GM04503 (cell line): ENCODE measurements at regions not wholly inside any gene's neighbourhood (a gene's known extent, or its start where the extent isn't known, plus 50 kb on each side); places are given as distances from the start of the nearest gene placed in this dataset.
A peak's percentile ranks its signal among the peaks of the same experiment; 100 is the strongest.

ENCODE experiments used
- DNase-seq: peaks from one replicate; pipeline ENCODE4 v3.0.0-alpha.2; 2012; ENCODE audit warnings: low read depth

DNA sequence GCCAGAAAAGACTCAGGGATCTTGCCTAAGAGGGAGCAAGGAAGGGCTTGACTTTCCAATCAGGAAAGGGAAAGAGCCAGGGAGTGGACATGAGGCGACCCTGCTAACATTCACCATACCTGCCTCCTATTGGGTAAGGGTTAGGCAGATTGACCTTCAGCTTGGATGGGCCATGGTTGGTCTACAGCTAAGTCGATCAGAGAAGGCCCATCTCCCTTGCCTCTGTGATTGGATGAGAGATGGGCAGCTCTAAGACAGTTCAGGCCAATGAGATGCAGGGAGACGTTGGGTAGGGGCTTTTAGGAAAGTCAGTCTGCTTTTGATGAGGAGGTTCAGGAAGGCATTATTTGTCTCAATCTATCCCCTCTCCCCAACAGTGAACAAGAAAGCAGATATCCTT is 135.0 kb upstream of the STC2 start:
- DNase-seq = no peak

GRCh38 chr5:173458828-173459609 is 130.8 kb upstream of the STC2 start:
- no peak for DNase-seq

- DNase-seq = no peak
Measured at GRCh38 chr5:173457482-173457881, 129.3 kb upstream of the STC2 start.

DNA sequence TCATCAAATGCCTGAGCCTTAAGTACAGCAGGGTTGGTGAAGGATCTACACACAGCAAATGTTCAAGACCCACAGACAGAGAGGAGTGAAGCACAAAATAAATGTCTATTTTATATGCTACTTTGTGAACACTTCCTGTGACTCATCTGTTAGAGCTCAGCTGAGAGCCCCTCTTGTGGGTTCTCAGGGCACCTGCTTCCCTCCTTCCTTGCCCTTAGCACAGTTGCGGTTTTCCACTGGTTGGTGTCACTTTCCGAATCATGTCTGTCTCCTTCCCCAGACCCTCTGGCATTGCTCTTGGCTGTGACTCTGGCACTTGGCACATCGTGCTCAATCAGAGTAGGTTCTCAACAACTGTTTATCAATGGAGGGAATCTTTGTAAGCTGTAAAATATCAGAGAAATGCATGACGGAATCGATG is 128.5 kb upstream of the STC2 start:
- DNase-seq = no peak

DNA sequence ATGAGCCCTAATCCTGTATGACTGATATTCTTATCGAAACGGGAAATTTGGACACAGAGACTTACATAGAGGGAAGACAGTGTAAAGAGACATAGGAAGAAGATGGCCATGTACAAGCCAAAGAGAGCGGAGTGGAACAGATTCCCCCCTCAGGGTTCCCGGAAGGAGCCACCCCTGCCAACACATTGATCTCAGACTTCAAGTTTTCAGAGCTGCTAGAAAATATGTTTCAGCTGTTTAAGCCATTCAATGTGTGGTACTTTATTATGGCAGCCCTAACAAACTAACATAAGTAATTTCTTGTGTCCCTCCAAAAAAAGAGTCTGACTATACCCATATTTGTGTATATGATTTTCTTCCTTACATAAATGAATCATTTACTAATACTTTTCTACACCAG is 128.0 kb upstream of the STC2 start:
- no peak for DNase-seq

DNA sequence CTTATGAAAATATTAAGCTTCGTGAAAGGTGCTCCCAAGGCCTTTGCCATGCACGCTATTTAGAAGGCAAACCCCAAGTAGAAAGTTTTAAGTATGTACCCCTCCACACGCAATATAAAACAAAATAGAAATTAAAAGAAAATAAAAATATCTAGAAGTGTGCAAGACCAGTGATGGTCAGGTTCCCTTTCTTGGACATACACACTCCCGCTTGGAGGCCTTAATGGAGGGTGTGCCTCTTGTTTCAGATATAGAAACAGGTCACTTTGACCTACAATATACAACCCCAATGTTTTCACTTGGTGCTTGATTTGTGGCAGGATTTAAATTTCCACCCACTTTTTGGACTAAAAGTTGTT is 127.4 kb upstream of the STC2 start:
- no peak for DNase-seq

DNA sequence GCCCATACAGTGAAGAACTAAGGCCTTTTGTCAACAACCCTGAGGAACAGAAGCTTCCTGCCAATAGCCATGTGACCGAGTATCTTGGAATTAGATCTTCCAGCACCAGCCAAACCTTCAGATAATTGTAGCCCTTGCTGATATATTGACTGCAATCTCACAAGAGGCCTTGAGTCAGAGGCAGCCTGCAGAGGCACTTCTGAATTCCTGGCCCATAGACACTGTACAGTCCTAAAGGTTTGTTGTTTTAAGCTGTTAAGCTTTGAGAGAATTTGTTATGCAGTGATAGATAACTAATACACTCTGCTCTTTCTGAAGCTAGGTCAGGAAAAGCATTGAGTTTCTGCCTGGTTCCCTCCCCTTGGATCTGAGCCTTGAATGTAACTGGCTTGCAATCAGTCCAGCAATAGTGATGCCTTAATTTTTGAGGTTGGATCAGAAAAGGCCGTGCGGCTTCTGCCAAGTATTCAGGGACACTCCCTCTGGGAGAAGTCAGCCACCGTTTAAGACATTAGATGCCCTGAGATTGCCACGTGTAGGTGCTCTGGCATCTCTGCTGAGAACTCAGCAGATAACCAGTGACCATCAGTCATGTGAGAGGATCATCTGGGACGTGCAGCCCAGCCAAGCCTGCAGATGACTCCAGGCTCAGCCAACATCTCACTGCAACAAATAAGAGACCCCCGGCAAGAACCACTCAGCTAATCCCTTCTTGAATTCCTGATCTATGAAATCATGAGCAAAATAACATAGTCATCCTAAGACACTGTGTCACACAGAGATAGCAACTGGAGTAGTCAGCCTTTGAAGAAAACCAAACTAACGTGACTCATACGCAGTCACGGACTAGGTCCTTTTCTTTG is 126.8 kb upstream of the STC2 start:
- peak; percentile 99 for DNase-seq

- peak; percentile 54 for DNase-seq
Measured at GRCh38 chr5:173454361-173454735, 126.1 kb upstream of the STC2 start.

DNA sequence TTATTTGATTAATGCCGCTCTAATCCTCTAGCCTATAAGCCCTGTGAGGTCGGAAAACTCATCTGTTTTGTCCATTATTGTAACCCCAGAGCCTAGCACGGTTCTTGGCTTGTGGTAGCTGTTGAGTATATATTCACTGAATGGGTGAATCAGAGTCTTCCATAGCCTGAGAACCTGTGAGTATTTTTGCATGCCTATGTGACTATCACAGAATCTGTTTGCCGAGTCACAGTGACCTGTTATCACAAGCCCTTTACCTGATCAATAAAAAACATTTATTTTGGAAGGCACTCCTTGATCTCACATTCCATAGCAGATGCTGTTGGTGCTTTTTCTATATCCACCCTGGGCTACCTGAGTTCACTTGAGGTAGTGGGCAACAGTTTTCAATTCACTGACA is 125.0 kb upstream of the STC2 start:
- DNase-seq = no peak

DNA sequence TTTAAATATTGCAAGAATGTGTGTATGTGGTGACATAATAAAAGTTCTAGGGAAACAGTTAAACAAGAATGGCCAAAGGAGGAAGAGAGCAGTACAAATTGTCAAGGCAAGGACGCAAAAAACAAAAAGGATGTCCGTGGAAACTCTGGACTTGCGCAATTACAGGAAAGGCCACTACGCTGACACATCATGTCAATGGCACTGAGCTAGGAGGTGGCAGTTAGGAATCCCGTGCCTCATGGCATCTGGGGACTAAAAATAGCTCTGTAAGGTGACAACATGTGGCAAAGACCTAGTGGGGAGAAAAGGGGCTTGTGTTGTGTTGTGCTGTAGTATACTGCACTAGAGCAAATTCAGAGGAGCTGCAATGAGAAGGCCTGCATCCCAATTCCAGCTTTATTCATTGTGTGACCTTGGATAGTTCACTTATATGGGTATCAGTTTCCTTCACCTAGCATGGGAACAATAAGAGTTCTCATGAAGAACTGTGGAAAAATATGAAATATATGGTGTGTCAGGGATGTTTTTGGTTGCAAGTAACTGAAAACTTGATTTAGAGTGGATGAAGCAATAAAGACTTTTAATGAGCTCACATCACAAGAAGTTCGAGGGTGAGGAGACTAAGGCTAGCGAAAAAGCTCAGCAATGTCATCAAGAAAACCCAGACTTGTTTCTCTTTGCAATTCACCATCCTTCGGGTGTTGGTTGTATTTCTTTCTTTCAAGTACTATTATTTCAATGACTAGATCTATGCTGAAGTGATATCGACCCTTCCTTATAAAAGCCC is 124.1 kb upstream of the STC2 start:
- DNase-seq = peak; percentile 85

GRCh38 chr5:173451651-173452050 is 123.4 kb upstream of the STC2 start:
- no peak for DNase-seq

GRCh38 chr5:173451031-173451430 is 122.8 kb upstream of the STC2 start:
- DNase-seq = no peak

GRCh38 chr5:173450188-173450587 is 122.0 kb upstream of the STC2 start:
- DNase-seq = no peak

DNA sequence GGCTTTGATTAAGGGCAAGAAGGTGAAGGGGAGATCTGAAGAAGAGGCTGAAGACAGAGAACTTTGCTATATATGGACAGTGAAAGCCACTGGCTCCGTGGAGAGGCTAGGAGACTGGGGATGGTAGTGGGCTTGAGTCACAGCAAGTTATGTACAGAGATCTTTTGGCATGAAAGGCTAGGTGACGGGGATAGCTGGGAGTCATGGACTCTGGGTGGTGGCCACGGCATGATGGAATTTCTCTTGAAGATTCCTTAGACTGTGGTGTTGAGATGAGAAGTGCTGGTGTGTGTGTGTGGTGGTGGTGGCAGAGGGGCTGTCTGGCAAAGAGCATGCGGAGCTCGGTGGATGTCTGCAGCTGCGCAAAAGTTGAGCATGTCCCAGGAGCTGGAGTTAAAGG is 120.6 kb upstream of the STC2 start:
- no peak for DNase-seq

GRCh38 chr5:173443971-173444370 is 115.8 kb upstream of the STC2 start:
- no peak for DNase-seq

DNA sequence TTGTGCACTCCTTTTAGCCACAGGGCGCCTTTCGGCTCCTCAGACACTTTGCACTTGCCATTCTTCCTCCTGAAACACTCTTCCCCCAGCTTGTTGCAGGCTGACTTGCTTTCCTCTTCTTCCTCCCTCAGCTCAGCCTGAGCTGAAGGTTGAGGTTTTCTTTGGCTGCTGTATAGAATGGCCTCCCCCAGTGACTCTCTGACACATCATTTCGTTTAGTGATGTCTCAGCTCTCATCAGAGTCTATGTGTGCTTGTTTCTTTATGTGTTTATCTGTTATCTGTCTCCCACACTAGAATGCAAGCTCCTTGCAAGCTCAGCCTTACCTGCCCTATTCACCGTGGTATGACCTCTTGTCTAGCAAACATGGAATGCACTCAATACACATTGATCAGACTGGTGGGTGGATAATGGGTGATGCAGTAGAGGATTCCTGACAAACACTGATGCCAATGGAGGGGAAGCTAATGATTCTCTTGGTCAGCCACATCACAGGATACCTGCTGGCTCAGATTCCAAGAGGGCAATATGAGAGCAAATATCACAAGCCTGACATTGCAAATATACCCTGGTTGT is 112.9 kb upstream of the STC2 start:
- DNase-seq = no peak

DNA sequence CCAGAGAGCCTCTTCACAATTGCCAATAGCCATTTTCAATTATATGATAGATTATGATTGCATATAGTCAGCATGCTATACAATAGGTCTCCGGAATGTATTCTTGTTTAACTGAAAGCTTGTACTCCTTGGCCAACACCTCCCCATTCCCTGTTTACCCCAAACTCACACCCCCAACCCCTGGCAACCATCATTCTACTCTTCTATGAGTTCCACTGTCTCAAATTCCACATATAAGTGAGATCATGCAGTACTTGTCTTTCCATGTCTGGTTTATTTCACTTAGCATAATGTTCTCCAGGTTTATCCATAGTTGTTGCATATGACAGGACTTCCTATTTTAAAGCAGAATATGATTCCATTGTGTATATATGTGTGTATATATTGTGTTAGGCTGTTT is 110.7 kb upstream of the STC2 start:
- DNase-seq = no peak

DNA sequence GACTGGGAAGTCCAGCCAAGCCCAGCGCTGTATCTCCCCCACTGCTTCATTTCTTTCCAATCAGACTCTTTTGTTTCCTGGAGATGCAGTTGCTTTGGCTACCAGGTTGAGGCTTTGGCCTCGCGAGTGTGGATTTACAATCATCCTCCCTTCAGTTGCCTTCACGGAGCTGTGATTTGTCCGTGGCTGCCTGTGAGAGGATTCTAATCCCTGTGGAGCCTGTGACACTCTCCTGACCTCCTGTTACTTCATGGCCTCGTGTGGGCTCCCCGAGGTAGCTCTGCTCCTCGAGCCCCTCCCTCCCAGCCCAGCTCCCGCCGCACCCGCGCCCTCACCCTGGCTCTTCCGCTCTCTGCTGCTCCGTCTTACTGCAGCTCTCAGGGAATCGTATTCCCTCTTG is 107.2 kb upstream of the STC2 start:
- DNase-seq = no peak

DNA sequence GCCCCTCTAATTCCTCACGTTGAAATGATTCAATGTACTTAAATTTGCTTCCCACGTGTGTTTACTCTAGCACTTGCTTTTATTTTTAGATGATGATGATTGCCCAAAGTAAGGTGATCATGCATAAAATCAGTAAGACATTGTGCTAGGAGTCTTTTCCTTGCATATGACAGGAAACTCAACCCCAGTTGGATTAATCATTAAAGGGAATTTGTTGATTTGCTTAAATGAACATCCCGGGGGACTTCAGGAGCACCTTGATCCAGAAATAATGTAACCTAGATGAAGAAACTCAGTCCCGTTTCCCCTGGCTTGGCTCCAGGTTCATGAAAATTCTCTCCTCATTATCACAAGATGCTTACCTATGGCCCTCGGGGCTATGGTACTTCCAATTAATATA is 106.1 kb upstream of the STC2 start:
- DNase-seq = no peak

DNA sequence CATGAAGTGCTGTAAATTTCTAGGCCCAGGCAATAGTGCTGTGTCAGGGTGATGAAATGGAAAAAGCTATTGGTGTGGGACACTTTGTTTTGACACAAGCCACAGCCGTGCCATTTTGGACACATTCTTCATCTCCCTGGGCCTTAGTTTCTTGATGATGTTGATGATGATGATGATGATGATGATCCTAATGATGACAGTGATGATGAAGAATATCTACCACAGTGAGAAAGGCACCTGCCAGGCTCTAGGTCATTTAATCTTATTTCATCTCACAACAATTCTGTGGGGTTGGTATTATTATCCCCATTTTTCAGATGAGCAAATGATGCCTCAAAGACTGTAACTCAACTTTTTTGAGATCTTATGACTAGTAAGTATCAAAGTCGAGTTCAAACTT is 102.2 kb upstream of the STC2 start:
- DNase-seq = no peak

DNA sequence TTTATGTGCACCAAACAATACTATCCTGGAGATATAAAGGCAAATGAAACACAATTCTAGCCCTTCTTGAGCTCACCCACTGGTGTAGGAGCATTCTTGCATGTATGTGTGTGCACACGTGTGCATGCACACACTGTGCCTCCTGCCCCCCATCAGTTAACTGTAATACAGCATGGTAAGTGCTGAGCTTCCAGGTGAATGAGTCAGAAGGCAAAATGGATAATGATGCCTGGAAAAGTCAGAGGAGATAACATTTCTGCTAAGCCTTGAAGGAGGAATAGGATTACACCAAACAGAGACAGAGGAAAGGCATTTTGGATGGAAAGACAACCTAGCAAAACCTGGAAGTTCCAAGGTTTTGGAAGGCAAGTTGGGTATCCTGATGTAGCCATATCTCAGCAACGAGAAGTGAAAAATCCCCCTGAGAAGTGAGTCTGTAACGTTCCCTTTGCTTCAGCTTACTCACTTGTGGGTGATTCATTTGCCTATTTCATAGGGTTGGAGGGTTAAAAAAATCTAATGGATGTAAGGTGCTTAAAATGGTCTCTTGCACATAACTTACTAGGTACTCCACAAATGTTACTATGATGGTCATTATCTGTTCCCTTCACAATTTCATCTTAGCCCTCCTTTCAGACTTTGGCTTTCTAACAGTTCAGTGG is 101.4 kb upstream of the STC2 start:
- no peak for DNase-seq
